WTC11 (cell line): ENCODE measurements at regions not wholly inside any gene's neighbourhood (a gene's known extent, or its start where the extent isn't known, plus 50 kb on each side); places are given as distances from the start of the nearest gene placed in this dataset.

ENCODE experiments used
- CREM ChIP-seq: sonication (generic); formaldehyde crosslinking; IDR thresholded peaks from 2 replicates; pipeline ENCODE4 v1.8.1; 2022; ENCODE audit warnings: mild to moderate bottlenecking, missing genetic modification reagents, moderate library complexity
- CTCF ChIP-seq: fragments of 200-600 bp; IDR thresholded peaks from 2 replicates; pipeline ENCODE4 v1.8.0; 2022; ENCODE audit warnings: antibody characterized with exemption
- E2F1 ChIP-seq: sonication (generic); formaldehyde crosslinking; IDR thresholded peaks from 2 replicates; pipeline ENCODE4 v1.8.0; 2022; ENCODE audit warnings: mild to moderate bottlenecking, missing genetic modification reagents
- GRHL2 ChIP-seq: fragments of 250-450 bp; sonication (Bioruptor Pico); IDR thresholded peaks from 2 replicates; pipeline ENCODE4 v1.8.0; 2022; ENCODE audit warnings: mild to moderate bottlenecking, moderate library complexity; ENCODE audit not compliant: insufficient replicate concordance, severe bottlenecking
- NFE2L1 ChIP-seq: sonication (generic); formaldehyde crosslinking; IDR thresholded peaks from 2 replicates; pipeline ENCODE4 v1.8.1; 2023; ENCODE audit warnings: missing genetic modification reagents
- NFYB ChIP-seq: sonication (generic); formaldehyde crosslinking; conservative IDR thresholded peaks from 2 replicates; pipeline ENCODE4 v1.8.0; 2022; ENCODE audit warnings: low read depth, missing genetic modification reagents
- NR2C2 ChIP-seq: sonication (generic); formaldehyde crosslinking; IDR thresholded peaks from 2 replicates; pipeline ENCODE4 v1.8.0; 2022; ENCODE audit warnings: mild to moderate bottlenecking, missing genetic modification reagents
- ZNF138 ChIP-seq: sonication (generic); formaldehyde crosslinking; conservative IDR thresholded peaks from 2 replicates; pipeline ENCODE4 v1.8.1; 2022; ENCODE audit warnings: mild to moderate bottlenecking, moderate library complexity, missing genetic modification reagents
- ZNF281 ChIP-seq: sonication (generic); formaldehyde crosslinking; IDR thresholded peaks from 2 replicates; pipeline ENCODE4 v1.8.0; 2023; ENCODE audit warnings: mild to moderate bottlenecking, missing genetic modification reagents
- TF ChIP-seq, protein P1 (sequence below): sonication (generic); formaldehyde crosslinking; IDR thresholded peaks from 2 replicates; pipeline ENCODE4 v1.8.1; 2023; ENCODE audit warnings: mild to moderate bottlenecking, missing genetic modification reagents, moderate library complexity
- TF ChIP-seq, protein P2 (sequence below): sonication (generic); formaldehyde crosslinking; IDR thresholded peaks from 2 replicates; pipeline ENCODE4 v1.8.1; 2022; ENCODE audit warnings: low read depth, missing genetic modification reagents, borderline replicate concordance
- TF ChIP-seq, protein P3 (sequence below): sonication (generic); formaldehyde crosslinking; IDR thresholded peaks from 2 replicates; pipeline ENCODE4 v1.8.1; 2022; ENCODE audit warnings: low read depth, mild to moderate bottlenecking, moderate library complexity, missing genetic modification reagents, borderline replicate concordance

DNA sequence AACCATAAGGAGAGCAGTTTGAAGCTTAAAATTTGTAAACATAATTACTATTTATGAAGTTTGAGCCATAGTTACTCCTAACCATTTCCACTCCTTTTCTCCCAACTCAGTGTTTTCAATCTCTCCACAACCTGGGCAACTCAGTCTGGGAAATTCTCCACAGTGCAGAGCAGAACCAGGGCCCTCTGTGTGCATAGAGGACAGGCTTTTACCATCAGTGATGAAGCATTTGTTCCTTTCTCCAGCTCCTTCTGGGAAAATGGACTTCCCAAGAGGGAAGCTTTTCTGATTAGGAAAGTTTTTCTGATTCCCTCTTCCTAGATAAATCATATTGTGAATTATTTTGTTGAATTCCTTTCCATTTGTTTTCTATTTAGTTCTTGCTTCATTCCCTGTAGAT is 132.3 kb upstream of the MPDZ start:
- TF ChIP-seq GRHL2 (CRISPR knock-in tag) (no peak), CTCF (no peak), E2F1 (no peak), NFYB (CRISPR knock-in tag) (no peak), NR2C2 (CRISPR knock-in tag) (no peak), ZNF281 (CRISPR knock-in tag) (no peak), NFE2L1 (CRISPR knock-in tag) (no peak), CREM (CRISPR knock-in tag) (no peak), ZNF138 (CRISPR knock-in tag) (no peak)
- TF ChIP-seq, protein P1, sequence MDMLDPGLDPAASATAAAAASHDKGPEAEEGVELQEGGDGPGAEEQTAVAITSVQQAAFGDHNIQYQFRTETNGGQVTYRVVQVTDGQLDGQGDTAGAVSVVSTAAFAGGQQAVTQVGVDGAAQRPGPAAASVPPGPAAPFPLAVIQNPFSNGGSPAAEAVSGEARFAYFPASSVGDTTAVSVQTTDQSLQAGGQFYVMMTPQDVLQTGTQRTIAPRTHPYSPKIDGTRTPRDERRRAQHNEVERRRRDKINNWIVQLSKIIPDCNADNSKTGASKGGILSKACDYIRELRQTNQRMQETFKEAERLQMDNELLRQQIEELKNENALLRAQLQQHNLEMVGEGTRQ (CRISPR knock-in tag): no peak
- TF ChIP-seq, protein P2, sequence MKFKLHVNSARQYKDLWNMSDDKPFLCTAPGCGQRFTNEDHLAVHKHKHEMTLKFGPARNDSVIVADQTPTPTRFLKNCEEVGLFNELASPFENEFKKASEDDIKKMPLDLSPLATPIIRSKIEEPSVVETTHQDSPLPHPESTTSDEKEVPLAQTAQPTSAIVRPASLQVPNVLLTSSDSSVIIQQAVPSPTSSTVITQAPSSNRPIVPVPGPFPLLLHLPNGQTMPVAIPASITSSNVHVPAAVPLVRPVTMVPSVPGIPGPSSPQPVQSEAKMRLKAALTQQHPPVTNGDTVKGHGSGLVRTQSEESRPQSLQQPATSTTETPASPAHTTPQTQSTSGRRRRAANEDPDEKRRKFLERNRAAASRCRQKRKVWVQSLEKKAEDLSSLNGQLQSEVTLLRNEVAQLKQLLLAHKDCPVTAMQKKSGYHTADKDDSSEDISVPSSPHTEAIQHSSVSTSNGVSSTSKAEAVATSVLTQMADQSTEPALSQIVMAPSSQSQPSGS: no peak
- TF ChIP-seq, protein P3, sequence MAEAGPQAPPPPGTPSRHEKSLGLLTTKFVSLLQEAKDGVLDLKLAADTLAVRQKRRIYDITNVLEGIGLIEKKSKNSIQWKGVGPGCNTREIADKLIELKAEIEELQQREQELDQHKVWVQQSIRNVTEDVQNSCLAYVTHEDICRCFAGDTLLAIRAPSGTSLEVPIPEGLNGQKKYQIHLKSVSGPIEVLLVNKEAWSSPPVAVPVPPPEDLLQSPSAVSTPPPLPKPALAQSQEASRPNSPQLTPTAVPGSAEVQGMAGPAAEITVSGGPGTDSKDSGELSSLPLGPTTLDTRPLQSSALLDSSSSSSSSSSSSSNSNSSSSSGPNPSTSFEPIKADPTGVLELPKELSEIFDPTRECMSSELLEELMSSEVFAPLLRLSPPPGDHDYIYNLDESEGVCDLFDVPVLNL: no peak
